Dermis microvascular lymphatic vessel endothelial cell (primary cell): ENCODE measurements at regions not wholly inside any gene's neighbourhood (a gene's known extent, or its start where the extent isn't known, plus 50 kb on each side); places are given as distances from the start of the nearest gene placed in this dataset.
"Not testable (repeated sequence)": the region's sequence is repeated elsewhere in the genome, so short reads cannot be mapped to it uniquely, and the experiment has no call there.

Experiments used
- DNase-seq, 2 donors: peaks; one replicate each; pipeline versions ENCODE4 v3.0.0 to v3.0.0-alpha.2; 2010; ENCODE audit warnings: low read depth in 2 of 2

DNA sequence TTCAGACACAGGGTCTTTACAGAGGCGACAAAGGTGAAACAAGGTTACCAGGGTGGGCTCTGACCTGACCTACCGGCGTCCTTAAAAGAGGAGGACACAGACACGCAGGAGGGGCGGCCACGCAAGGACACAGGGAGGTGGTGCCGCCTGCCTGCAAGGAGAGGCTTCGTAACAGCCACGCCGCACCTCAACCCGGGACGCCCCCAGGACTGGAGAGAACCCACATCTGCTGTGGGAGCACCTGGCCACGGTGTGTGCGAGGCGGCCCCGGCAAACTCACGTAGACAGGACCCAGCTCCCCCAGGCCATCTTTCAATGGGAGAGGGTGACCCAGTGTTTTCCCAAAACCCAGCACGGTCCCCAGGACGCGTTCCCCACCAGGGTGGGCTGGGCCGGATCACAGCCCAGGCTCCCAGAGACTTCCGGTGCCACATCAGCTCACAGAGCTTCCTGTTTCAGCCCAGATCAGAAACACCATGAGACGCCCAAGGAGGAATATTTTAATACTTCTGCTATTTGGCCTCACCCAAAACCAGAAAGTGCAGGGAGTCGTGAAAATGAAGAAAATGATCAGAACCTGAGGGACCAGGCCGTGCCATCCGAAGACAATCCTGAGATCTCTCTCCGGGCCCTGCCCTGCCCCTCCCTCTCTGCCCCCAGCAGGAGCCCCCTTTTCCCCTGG is 5417.4 kb upstream of the TPTE start:
- DNase-seq = not testable (repeated sequence)

DNA sequence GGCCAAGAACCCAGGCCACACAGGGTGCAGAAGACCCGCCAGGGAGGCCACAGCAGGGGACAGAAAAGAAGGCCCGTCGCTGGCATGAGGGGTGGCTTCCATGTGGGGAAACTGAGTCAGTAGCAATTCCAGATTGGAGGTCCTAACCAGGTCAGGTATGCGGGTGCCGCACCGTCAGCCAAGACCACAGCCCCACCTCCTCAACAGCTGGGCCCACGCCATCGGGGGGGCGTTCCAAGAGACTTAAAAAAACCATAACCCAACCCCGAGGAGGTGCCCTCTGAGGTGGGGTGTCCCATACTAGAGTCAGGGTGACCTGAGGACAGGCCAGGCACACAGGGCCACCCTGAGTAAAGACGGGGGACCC is 5416.8 kb upstream of the TPTE start:
- DNase-seq = not testable (repeated sequence)

DNA sequence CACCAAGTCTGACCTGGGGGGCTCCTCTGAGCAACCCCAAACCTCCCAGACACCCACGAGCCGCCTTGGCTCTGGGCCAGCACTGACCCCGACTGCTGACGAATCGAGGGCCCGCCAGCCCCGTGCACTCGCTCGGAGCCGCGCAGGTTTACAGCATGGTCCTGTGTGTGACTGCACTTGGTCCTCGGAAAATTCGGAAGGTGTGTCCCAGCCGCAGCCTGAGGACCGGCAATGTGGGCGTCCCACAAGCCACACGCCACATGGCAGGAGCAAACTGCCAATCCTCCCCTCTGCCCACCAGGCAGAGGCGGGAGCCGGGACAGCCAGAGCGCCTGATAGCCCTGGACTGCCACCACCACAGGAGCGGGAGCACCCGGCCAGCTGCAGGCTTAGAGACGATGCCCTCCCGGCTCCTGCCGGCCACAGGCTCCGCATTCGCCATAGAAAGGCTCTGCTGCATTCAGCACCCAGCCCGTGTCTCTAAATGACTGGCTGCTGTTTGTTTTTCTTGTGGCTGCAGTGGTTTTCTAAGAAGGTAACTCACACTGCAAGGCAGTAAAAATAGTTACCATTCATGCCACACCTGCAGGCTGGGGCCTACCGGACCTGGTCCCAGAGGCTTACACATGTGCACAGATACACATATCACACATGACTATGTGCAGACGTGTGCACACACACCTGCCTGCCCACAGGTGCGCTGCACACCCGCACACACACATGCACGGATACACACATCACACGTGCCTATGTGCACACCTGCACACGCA is 5415.3 kb upstream of the TPTE start:
- DNase-seq = not testable (repeated sequence)

DNA sequence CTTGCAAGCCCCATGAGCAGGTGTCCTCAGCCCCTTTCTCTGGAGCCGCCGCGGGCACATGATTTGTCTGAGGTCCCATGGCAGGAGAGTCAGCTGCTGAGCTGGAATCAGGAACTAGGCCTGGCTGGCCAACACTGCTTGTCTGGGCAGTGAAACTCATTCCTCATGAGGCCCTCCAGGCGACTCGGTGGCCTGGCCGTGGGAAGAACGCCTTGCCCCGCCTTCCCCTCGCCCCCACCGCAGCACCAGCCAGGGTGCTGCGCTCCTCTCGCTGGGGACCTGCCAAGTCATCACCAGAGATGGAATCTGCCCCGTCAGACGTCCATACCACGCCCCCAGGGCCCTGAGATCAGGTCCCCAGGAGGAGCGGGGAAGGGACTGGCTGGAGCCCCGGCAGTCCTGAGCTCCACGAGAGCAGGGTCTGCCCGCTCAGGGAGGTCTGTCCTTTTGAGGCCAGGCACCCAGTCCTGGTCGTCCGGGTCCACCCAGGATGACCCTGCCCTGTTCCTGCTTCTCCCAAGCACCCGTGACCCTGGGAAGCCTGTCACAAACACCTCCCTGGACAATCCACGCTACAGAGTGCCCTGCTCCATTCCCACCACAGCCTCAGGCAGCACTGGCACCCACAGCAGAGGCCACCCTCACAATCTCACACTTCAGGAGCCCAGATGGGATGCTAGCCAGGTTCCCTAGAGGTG is 5414.5 kb upstream of the TPTE start:
- not testable (repeated sequence) for DNase-seq

DNA sequence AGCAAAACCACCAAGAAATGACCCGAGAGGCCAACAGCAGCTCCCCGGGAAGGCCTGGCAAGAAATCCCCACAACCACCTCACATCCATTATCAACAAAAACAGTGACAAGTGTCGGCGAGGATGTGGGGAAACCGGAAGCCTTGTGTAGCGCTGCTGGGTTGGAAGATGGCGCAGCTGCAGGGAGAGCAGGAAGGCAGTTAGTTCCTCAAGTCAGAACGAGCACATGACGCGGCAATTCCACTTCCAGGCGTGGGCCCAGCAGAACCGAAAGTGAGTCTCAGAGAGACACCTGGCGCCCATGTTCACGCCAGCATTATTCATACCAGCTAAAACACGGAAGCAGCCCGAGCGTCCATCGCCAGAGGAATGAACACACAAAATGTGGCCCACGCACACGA is 5413.7 kb upstream of the TPTE start:
- not testable (repeated sequence) for DNase-seq

DNA sequence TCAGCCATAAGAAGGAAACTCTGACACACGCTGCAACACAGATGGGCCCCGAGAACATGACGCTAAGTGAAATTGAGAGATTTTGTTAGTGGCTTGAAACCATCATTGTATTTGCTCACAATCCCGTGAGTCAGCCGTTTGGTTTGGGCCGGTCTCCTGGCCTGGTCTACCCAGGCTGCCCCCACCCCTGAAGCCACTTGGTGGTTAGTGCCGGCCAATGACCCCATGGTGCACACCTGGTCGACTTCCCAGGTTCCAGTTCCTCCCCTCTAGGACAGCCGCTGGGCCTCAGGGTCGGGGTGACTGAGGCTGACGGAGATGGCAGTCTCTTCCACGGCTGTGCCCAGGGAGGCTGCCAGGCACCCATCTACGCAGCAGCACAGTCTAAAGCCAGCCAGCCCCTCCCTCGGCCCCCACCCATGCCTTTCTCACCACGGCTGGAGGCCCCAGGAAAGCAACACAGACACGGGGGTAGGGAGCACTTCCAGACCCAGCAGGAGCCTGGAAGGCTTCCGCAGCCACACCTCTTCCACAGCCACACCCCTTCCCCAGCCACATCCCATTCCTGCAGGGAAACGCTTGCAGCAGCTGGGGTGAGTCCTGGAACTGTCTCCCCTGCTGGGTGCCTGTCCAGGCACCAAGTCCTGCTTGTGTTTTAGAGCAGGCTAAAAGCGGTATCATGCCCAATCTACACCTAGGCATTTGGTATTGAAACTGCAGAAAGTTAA is 5413.2 kb upstream of the TPTE start:
- not testable (repeated sequence) for DNase-seq

DNA sequence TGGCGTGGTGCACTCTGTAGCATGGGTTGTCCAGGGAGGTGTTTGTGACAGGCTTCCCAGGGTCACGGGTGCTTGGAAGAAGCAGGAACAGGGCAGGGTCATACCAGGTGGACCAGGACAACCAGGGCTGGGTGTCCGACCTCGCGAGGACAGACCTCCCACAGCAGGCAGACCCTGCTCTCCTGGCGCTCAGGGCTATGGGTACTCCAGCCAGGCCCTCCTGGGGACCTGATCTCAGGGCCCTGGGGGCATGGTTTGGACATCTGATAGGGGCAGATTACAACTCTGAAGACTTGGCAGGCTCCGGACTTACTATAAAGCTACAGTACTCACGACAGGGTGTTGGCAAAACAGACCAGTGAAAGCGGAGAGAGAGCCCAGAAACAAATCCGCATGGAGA is 5410.2 kb upstream of the TPTE start:
- DNase-seq = not testable (repeated sequence)

DNA sequence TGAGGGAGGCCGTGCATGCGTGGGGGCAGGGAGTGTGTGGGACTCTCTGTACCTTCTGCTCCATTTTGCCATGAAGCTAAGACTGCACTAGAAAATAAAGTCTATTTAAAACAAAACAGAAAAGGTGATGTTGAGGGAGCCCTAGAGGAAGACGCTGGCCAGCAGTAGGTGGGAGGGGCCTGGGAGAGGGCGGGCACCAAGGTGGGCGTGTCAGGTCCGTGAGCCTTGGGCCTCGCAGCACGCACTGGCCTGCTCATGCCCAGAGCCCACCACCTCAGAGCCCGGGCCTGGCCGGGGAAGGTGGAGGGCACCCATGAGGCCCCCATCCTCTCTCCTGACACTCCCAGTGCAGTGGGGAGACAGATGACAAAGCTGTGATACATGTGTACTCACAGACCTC is 5408.3 kb upstream of the TPTE start:
- not testable (repeated sequence) for DNase-seq

DNA sequence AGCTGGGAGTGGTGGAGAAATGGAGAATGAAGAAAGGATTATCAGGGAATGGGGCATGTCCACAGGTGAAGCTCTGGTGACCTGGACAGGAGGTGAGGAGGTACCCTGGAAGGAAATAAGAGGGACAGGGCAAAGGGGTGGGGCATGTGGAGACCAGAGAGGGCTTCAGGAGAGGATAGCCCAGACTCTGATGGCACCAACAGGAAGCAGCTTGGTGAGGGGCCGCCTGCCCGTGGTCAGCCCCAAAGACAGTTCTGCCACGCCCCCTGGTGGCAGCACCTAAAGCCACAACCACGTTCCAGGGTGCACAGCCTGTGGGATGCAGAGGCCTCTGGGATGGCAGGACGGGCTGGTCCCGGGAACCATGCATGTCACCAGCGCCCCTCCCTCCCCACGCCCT is 5406.9 kb upstream of the TPTE start:
- not testable (repeated sequence) for DNase-seq

DNA sequence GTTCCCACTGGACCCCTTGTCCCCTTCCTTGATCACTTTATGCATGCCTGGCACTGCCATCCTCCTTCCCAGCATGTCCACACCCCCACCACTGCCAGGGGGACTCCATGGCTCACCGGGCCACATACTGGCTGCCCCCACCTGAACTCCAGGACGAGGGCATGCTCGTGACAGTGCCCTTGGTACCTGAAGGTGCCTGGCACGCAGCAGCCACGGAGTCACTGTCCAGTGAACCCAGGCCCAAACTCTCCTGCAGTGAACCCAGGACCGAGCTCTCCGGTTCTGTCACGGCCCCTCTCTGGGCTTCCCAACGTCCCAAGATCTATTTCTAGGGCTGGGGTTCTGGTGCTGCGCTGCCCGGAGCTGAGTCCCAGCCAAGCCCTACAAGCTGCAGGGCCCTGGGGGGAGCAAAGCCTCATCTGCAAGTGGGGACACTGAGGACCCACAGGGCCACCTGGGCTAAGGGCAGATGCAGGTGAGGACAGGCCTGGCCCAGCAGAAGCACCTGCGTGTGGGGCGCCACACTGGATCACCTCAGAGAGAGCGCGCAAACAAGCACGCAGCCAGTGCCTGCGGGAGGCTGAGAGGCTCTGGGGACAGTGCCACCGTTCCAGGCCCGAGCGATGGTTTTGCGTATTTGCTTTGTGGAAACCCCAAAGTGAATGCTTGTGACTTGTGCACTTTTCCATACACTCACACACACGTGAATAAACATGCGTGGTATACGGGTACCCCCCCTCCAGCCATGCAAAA is 5406.3 kb upstream of the TPTE start:
- DNase-seq = not testable (repeated sequence)

DNA sequence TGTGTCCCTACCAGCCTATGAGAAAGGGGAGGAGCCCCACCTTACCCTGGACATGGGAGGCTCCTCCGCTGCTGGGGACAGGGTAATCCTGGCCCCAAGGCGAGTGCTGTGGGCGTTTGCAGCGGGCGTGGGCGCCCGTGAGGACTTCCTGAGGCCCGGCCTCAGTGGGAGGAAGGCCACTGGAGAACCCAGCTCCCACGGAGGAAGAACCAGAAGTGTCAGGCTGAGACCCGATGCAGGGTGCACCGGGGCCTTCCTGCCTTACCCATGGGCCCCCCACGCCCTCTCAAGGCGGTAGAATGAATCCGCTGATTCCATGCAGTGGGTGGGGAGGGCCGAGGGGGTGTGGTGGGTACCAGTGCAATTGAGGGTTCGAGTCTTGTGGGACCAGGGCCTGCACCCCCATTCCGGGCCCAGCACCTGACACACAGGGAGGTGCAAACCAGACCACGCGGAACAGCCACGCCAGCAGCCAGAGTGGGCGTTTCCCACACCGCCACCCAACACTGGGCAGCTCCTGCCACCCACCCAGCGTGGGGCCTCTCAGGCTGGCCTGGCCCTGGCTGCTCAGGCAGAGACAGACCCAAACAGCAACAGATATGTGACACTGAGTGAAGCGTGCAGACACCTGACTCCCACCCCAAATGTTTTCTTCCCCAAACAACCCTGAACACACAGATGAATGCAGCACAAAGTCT is 5405.6 kb upstream of the TPTE start:
- DNase-seq = not testable (repeated sequence)

DNA sequence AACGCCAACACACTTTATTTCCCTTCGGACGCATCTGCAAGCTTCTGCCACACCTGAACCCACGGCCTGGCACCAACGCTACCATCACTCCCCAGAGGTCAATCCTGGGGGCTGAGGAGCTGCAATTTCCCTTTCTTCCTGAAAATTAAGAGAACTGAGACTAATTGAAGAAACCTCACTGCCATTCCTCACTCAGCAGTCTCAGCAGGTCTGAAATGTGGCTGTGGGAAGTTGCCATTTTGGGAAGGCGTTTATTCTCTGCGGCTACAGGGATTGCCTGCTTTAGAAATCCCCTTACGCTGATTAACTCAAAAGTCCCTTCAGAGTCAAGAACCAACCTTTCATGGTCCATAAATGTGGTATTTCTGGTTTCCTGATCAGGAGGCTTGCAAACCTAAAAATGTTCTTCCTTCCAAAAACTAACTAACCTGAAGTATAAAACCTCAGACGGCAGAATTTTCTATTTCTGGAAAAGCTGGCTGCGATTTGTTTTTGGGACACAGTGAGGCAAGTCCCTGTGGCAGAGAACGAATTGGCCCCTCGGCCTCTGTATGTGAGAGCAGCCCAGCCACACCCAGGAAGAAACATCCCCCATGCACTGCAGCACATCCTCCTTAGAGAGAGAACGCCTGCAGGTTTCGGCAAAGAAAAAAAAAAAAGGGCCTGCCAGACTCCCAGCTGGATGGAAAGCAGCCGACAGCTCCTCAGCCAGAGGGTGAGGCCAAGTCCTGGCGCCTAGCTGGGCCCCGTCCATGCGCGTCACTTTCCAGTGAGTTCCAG is 5404.8 kb upstream of the TPTE start:
- not testable (repeated sequence) for DNase-seq

DNA sequence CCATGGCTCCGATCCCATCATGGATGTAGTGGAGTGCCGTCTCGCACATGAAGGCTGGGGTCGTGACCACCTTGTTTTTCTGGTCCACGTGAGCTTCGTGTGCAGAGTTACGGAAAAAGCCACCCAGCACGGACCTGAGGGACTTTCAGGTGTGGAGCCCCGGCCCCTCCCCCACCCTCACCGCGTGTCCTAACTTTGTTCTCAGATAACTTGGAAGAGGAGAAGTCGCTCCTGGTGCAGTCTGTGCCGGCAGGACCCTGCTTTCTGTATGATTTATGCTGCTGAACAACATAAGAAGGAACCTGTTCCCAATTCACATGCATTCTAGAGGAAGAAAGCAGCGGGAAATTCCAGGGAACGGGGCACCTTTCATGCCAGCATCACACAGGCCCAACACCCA is 5404.2 kb upstream of the TPTE start:
- DNase-seq = not testable (repeated sequence)

DNA sequence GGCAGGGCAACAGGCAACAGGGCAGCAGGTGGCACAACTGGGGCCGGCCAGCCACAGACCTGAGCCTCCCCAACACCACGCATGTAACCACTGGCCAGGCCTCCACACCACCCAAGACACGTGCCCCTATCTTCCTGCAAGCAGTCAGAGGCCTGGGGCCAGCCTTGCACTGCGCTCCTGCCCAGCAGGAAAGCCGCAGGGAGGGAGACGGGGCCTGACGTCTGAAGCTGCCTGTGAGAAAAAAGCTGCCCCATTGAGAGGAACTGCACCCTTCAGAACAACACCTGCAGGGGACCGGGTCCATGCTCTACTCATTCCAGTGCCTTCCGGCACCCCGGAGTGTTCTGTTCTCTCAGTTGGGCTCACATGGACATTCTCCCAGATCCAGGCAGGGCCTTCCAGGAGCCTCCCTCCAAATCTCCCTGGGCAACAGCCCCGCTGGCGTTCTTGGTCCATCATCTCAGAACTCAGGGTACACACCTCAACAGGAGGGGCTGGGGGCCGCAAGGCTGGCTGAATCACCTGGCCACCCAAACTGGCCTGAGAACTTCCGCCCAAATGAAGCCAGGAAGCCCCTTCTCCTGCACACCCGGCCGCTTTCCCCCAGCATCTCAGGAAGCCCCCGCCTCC is 5403.6 kb upstream of the TPTE start:
- DNase-seq = not testable (repeated sequence)

DNA sequence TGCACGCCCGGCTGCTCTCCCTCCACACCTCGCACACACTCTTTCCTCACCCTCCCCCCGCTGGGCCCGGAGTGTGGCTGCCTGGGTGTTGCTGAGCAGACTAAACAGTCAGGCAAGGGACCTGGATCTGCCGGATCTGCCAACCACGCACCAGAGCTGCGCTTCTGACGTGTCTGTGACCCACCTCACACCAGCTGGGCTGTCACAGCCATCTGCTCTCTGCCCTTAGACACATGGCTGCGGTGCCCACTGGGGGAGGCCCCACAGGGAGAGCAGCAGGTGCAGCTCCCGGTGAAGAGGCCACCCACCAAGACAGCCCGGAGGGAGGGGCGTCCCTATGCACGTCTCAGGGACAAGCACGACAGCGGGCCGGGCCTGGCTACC is 5403.1 kb upstream of the TPTE start:
- DNase-seq = not testable (repeated sequence)

DNA sequence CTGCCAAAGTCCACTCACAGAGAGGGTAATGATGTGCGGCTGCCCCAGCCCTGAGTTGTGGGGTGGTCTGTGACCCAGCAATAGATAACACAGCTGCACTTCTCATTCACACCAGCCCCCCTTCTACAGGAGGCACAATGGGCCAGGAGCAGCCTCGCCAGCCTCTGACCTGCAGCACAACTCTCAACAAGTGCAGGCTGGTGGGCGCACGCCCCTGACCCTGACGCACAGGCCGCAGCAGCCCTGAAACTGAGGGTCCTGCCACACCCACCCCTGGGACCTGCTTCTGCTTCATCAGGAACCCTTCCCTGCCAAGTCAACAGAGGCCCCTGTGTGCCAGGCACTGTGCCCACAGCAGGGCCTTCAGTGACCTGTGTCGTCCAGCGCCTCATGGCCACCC is 5402.2 kb upstream of the TPTE start:
- not testable (repeated sequence) for DNase-seq

DNA sequence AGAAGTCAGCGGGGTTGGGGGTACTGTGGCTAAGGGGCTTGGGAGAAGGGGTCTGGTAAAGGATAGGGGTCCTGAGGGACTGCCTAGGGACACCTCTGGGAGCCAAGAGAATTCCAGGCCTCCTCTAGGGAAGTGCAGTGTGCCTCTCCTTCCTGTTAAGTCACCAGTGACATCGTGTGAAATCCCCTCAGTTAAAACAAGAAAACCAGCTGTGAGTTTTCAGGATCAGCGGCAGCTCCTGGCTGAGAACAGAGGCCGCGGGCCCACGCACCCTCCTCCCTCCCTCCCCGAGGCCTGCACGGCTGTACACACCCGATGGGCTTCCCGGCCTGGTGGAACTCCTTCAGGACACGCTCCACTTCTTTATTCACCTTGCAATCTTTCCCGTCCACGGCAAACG is 5400.0 kb upstream of the TPTE start:
- DNase-seq = peak; percentile 17 to 62

DNA sequence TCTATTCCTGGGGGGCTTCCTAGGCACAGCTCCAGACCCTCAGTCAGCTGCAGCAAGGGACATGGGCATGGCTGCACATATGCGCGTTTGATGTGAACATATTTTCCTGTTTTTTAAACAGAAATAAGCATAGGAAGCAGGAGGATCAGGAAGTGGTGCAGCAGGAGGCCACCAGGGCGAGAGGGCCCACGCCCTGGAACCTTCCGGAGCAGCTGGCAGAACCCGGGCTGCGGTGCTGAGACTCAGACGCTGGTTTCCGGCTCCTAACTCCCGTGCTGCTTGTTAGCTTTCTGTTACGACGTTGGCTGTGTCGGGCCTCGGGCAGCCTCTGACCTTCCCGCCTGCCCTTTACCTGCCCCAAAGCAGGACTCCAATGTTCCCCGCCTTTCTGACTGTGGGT is 5399.5 kb upstream of the TPTE start:
- not testable (repeated sequence) for DNase-seq

DNA sequence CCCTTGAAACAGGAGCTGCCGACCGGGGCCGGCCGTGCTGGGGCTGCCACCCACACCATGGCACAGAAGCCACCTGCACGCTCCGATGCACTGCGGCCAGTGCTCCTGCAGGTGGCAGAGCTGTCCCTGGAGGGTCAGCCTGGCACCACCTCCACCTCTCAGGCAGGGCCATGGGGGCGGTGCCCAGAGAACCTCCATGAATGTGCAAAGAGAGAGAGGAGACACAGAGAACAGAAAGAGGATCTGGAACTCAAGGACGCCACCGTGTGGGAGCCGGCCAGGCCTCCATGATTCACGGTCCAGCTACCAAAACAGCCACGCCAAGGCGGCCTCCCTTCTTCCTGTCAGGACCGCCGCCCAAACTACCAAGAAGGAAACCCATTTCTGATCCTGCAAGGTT is 5397.7 kb upstream of the TPTE start:
- not testable (repeated sequence) for DNase-seq
